ENCODE measurements at regions not wholly inside any gene's neighbourhood (a gene's known extent, or its start where the extent isn't known, plus 50 kb on each side); places are given as distances from the start of the nearest gene placed in this dataset.

DNA sequence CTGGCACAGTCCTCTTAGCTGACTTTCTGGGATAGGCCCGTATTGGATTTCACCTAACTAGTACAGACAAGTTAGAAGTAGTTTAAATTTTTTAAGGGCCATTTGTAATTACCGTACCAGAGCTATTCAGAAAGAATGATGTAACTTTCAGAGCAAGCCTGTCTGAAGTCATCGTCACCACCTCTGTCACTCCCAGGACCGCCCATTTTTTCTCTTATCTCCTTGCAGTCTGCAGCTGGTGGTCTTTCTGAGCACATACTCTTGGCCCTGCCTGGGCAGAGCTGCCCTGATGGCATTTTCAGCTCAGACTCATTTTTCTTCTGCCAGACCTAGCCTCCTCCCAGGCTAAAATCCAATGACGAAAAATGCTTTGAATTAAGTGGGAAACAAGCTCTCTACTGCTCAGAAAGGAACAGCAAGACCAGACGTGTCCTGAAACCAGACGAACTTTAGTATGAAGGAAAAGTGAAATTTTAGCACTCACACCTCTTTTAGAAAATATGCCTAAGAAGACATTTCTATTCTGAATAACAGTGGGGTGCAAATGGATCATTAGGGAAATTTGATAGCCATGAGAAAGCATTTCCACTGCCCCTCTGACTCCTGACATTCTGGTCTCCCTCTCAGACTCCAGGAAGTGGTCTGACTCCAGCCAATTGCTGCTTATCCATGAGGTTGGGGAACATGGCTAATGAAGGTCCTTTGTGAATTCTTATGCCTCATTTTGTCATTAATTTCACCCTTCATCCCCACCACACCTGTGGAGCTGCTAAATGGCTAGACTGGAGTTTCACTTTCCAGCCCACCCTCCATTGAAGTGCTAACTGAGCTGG lies 162.4 kb upstream of the GYPA start:
- no peak for DNase-seq (ENCODE audit: low spot score)

DNA sequence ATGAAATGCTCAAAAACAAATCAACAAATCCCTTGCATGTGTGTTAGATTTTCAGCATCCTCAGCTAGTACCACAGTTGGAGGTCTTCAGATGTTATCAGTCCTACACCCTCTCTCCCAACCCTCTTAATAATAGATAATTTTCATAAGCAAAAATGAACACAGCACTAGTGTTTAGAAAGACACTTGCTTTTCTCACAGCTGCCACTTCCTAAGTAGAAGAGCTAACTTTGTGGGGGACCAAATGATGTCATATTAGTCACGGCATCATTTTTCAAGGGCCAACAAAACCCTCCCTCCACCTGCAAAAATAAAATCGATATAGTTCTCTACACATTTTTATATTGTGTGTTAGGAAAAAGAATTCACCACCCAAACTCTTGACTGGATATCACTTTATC lies 163.5 kb upstream of the GYPA start:
- DNase-seq (ENCODE audit: low spot score): no peak

DNA sequence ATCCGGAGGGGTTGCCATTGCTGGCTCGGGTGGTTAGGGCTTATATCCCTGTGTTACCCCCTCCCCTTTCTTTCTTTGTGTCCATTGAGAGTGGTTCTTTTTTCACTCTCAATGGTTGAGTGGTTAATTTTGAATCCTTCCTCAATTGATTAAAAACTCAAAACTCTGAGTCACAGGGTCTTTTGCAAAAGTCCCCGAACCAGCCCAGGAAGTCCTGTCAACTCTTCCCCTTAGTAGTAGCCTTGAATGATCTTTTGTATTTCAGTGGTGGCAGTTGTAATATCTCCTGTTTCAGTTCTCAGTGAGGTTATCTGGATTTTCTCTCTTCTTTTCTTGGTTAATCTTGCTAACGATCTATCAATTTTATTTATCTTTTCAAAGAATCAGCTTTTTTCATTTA lies 170.0 kb upstream of the GYPA start:
- no peak for DNase-seq (ENCODE audit: low spot score)

DNA sequence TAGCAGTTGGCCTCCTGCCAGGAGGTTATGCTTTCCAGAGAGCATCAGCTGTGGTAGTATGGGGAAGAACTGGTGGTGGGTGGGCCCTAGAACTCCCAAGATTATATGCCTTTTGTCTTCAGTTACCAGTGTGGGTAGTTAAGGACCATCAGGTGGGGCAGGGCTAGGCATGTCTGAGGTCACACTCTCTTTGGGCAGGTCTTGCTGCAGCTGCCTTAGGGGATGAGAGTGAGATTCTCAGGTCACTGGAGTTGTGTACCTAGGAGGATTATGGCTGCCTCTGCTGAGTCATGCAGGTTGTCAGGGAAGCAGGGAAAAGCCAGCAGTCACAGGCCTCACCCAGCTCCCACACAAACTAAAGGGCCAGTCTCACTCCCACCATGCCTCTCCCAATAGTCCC lies 172.9 kb upstream of the GYPA start:
- no peak for DNase-seq (ENCODE audit: low spot score)

DNA sequence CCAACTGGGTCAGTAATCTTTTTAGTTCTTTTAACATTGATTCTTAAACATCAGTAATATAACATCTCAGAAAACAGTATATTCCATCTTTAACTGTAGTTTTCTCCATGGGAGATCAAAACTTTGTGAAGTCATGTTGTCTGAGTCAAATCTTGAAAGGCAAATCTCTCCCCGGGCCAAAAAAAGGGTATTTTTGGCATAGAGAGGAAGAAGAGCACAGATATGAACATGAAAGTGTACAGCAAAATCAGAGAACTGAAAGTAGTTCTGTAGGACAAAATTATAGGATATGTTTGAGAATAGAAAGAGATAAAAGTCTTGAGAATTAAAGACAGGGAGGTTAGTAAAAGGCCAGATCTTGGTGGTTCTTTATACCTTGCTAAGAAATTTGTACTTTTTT lies 176.4 kb upstream of the GYPA start:
- DNase-seq (ENCODE audit: low spot score): no peak

DNA sequence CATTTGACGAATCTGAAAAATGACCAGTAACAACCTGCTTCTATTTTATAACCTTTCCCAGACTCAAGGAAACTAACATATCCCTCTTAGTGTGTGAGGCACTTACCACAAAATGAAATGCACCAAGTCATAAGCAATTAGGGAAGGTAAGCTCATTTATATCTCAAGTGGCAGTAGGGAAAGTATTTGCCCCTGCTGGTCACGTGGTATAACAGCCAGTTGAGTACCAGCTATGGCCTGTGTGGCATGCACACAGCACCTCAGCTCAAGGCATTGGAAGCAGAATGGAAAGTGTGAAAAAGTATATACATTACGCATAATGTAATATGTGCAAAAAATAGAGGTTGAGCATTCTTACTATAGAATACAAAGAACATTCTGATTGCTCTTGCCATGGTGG lies 178.3 kb upstream of the GYPA start:
- DNase-seq (ENCODE audit: low spot score): no peak

DNA sequence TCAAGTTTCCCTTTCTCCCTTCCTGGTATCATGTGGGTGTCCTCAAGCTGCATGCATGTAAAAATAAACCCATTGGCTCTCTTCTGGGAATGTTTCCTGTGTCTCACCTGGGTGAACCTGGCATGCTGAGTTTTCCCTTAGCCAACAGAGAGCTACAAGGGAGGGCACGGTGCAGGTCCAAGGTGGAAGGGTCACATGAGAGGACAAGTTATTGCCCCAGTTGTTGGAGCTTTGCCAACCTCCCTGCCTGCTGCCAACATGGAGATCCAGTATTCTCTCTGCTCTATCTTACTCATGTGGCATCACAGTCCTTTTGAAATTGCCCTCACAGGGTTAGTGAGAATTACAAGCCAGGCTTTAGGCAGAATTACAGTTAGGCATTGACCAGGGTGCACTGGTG lies 196.1 kb upstream of the GYPA start:
- DNase-seq (ENCODE audit: low spot score): no peak

DNA sequence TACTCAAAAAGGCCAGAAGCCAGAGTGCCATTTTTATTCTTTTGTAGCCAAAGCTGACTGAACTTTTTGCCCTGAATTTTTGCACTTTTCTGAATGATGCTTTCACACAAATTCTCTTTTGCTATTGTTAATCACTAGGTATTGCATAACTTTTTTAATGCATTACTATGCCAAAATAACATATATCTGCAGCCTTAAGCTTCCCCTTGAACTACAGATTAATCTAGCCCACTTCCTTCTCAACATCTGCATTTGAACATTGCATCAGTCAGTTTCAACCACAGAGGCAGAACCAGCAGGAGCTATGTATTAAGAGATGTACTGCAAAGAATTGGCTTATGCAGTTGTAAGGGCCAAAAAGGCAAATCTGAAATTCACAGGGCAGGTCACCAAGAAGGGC lies 197.6 kb upstream of the GYPA start:
- DNase-seq (ENCODE audit: low spot score): no peak

DNA sequence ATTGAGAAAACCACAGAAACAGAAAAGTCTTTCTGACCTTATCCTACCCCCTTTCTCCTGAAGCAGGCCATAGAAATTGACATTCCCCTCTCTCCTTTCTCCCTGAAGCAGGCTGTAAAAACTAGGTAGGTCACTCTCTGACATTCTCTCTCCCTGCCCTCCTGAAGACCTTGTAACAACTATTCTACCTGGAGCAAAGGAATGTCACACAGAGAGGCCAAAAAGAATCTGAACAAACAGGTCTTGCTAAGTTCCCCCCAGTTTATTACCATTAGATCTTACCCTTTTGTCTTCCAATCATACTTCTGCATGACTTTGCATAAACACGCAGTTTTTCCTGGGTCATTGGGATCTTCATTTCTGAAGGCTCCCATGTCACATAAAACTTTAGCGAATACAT lies 198.3 kb upstream of the GYPA start:
- no peak for DNase-seq (ENCODE audit: low spot score)

DNA sequence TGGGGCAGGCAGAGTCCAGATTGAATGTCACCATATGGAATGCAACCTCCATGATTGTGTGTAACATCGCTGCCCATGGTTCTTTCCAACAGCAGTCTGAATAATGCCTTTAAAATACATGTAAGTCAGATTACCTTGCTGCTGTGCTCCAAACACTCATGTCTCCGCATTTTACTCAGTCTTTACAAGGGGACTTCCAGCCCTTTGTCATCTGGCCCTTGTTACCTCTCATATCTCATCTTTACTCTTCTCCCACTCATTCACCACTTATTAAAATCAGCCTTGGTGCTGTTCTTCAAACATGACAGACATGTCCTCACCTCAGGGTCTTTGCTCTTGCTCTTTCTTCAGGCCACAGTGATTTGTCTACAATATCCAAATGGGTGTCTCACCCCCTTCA lies 200.4 kb upstream of the GYPA start:
- DNase-seq (ENCODE audit: low spot score): no peak

DNA sequence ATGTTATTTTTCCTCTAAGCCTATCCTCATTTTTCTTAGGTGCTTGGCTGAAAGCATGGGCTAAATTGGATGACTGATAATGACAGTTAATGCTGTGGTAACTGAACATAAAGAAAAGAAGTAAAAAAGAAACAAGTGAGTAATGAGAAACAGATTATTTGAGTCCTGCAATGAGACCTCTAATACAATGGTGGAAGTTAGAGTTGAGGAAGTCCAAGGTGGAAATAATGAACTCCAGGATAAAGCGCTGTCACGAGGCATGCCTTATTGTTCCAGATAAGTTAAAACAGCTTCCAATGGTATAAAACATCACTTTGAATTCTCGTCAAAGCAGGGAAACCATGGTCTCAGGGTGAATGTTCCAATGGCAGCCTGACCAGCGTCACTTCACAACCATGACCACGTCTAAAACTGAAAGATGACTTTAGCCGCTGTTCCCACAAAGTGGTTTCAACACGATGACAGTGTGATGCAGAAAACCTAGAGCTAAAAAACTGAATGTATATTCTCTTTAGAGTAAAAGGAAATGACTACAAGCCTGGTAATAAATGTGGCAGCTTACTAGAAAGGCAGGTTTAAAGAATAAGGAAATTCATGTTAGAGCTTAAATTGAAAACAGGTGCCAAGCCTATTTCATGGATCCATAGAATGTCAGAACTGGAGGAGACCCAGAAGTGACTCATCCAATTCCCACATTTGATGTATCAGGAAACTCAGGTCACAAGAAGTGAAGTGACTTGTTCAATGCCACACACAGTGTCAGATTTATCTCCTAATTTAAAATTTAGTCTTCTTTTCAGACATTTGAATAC lies 202.6 kb upstream of the GYPA start:
- DNase-seq (ENCODE audit: low spot score): no peak

DNA sequence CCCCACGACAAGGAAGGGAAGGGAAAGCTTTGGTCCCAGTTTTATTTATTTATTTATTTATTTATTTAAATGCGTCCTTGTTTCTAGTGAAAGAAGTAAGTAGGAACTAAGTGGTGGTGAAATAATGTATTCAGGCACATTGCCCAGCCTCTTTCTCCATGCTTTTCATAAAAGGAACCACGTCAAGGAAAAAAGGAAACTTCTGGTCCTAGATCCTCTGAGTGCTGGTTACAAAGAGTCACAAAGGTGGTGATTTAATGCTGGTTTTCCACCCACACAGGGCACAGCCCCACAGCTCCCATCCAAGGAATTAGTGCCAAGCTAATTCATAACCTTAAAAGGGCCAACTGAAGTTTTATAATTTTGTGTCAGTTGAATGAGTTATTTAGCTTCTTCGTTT lies 206.6 kb upstream of the GYPA start:
- no peak for DNase-seq (ENCODE audit: low spot score)

DNA sequence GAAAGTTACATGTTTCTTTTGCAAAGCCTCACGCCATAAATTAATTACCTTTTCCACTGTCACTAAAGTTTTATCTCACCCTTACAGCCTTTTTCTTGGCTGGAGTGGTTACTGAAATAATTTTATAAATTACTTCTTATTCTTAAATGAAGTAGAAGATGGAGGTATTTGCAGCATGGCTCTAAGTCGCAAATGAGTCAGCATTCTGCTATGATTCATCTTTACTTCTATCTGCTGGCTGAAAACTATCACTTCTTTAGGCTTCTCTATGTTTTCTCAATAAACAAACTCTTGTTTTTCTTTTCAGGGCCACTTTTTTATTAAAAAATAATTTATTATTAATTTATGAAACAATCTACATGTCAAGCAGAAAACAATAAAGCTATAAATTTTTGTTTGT lies 210.2 kb upstream of the GYPA start:
- no peak for DNase-seq (ENCODE audit: low spot score)

DNA sequence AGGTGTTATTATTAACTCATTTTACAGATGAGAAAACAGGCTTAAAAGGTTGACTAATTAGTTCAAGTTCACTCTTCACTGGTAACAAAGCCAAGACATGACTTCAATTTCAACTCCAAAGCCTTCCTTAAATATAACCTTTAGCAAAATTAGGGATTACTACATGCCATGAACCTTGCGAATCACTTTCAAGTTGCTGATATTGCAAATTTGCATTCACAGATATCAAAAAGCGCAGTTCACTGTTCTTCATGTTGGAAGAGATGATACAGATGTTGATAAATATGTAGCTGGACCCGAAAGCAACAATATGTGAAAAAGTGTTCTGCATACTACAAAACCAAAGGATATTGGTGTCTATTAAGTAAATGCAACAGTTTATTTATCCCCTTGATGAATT lies 210.8 kb upstream of the GYPA start:
- DNase-seq (ENCODE audit: low spot score): no peak

DNA sequence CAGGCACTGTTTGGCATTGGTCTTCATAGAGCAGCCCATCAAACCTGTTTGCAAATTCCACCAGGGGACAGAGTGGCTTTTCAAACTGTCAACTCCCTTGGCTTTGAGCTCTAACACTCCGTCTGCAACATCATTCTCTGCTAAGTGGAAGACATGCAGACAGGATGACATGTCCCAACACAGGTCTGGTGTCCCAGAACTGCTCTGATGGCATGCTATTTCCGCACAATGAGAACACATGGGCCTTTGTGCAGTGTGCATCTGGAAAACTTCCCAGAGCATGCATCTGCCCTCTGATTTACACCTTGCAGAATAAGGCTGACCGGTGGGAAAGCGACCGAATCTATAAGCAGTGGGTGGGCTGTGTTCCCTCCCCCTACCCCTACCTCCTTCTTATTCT lies 212.8 kb upstream of the GYPA start:
- DNase-seq (ENCODE audit: low spot score): no peak

DNA sequence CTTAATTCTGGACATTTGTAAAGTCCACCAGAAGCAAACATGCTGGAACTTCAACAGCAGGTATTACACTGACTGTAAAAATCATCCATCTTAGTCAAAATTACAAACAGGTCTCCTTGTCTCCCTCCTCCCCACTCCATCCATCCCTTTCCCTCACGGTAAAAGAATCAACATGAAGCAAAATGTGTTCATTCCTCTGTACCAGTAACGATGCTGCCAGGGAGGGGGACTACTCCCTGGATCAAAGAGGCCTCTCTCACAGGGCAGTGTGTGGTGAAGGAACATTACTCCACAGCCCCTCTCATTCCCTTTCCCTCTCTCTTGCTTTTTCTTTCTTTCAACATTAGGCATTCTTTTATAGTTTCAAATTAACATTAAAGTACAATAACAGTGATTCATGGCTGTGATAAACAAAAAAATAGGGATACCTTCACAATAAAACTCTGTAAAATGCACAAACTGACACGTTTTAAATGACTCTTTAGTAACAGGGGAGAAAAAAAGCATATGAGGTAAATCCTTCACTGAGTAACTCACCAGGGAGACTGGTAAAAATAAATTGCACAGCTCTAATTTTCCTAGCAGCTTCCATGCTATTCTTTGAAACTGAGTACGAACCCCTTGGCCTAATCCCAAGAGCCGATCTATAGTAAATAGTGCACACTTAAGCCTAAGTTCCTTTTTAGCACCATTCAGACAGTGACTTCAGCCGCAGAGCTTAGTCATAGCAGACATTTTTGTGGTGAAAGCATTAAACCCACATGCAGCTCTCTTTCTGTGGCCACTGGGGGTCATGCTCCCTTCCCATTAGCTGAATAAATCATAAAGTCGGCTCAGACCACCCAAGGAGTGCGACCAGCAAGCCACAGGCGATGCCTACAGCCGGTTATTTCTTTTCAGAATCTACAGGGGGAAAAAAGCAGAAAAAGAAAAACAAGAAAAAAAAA lies 215.6 kb upstream of the GYPA start:
- DNase-seq (ENCODE audit: low spot score): no peak

DNA sequence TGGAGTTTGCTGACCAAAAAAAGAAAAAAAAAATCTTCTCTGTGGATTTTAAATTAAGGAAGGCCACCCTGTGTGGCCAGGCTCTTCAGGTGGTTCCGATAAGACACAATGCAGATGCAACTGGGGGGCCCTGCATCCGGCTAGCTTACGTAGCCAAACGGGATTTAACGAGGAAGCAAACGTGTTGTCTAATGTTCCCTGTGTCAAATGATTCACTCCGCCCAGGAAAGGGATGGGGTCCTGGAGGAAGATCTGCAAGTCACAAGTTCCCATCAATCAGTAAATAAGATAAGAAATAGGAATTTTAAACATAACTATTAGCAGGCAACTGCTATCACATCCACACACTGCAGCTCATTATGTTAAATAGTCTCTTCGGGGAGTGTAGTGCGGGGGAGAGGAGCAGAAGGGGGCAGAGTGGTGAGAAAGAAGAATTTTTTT lies 216.4 kb upstream of the GYPA start:
- no peak for DNase-seq (ENCODE audit: low spot score)

DNA sequence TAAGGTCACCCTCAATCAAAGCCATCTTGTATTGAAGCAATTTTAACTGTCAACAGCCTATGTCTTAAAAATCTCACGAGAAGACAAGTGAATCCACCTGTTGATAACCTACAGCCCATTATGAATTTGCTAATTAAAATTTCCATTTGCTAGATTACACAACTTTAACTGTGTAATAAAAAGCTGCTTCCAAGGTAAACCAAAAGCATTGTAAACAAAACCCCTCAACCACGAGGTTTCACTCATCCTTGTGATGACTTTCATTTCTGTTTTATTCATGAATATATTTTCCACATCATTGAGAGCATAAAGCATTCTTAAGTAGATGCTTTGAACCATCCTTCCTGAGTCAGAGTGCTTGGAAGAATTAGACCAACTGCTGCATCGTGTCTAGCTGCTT lies 217.5 kb upstream of the GYPA start:
- DNase-seq (ENCODE audit: low spot score): no peak

DNA sequence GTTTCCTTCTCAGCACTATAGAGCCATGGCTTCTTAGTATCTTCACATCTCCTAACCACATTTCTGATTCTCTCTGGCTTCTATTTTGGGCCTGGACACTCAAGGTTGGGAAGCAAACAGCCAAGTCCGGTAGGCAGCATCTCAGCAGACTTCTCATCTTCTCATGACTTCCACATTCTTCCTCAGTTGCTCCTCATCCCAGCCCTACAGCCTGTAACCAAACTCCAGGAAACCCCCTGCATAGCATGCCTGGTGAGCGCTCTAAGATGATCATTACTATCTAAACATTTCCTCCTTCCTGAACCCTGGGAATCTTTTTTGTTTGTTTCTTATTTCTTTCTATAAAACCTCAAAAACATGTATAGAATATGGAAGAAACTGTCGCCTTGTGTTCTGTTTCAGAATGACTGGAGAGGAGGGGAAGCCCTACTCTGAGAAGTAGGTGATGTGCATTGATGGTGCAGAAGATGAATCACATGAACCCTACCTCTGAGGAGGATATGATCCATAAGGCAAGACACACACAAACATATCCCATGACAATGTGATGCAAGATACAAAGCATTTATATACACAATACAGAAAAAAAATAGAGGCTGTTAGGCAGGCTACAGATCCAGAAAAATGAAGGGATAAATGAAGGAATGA lies 219.8 kb upstream of the GYPA start:
- DNase-seq (ENCODE audit: low spot score): no peak

DNA sequence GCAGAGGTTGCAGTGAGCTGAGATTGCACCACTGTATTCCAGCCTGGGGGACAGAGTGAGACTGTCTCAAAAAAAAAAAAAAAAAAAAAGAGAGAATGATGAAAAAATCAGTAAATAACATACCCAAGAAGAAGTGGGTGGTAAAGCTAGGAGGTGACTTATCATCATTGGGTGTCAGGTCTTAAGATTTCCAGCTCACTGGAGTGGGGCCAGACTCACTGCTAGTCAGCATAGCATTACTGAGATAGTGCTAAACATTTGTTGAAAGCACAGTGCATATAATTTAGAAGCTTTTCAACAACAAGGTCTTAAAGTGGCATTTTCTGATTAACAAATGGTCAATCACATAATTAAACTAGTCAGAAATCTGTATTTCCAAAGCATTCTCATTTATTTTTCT lies 221.8 kb upstream of the GYPA start:
- no peak for DNase-seq (ENCODE audit: low spot score)

DNA sequence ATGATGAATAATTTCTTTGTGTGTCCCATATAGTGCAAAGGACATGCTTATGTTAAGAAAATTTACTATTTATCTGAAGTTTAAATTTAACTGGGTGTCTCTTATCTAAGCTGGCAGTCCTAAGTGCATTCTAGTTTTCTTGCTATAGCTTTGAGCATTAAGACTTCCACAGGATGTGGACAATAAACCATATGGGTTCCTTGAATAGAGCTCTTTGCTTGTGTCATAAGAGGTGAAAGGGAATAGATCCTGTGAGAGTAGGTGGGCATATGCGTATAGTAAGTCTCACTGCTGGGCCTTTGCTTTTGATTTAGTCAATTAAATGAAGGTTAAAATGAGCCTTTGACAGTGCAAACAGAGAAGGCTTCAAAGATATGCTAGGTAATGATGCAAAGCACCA lies 223.4 kb upstream of the GYPA start:
- no peak for DNase-seq (ENCODE audit: low spot score)

DNA sequence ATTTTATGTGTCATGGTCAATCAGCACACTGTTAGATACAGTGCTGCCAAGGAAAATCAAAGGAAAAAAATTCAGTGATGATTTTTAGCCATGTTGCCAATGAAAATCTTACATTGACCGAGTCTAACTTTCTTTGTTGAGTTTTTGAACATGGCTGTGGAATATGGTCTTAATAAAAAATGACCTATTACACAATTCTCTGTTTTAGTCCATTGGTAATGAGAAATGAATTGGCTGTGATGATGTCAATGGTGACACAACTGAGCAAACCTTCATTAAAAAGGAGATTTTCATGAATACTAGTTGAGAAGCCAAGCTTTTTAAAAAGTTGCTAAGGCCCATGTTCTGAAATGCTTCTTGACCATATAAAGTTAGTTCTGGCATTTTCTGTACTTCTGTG lies 225.9 kb upstream of the GYPA start:
- DNase-seq (ENCODE audit: low spot score): no peak
